Astrocyte of the hippocampus (primary cell): ENCODE measurements at regions not wholly inside any gene's neighbourhood (a gene's known extent, or its start where the extent isn't known, plus 50 kb on each side); places are given as distances from the start of the nearest gene placed in this dataset.

ENCODE experiments used
- DNase-seq: peaks from one replicate; pipeline ENCODE4 v3.0.0; 2011; ENCODE audit warnings: low read depth, low spot score

DNA sequence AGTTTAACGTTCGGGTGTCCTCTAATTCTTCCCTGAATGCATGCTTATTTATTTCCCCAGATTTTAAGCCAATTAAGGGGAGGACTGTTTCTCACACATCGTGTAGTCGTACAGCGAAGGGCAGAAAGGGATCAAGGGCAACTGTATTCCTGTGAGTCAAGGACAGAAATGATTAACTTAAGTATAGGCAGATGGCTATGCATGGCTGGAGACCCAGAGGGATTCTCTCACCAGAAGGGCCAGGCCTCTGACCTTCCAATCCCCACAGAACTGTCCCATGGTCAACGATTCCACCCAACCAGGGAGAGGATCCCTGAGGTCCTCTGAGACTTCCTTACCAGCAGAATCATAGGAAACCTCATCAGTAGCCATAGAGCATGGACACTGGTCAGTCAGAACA lies 161.8 kb upstream of the MAP1B start:
- no peak for DNase-seq

DNA sequence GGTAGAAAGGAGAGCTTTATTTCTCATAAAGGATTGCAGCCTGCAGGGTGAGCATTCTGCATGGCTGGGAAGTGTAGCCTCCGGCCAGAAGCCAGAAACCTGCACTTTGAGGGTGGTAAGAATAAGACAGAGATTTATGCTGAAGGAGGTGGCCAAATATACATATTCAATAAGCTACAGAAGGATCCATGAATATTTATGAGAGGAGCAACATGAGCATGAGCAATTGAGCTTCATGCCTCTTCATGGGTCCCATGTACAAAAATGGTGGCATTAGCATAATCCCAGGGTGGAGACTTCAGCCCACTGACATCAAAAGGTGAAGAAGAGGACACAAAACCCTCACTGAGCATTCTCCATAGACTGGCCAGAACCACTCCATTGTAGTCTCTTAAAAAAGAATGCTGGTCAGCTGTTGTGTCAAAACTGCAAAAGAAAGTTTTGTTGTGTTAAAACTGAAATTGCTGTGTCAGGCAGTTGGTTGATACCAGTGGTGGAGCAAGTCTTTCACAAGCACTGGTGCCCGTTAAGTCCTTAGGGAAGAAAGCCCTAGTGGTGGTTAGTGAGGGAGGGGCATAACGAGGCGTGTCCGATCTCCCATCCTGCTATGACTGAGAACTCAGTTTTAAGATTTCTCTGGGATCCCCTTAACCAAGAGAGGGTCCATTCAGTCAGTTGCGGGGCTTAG lies 160.8 kb upstream of the MAP1B start:
- DNase-seq = no peak

DNA sequence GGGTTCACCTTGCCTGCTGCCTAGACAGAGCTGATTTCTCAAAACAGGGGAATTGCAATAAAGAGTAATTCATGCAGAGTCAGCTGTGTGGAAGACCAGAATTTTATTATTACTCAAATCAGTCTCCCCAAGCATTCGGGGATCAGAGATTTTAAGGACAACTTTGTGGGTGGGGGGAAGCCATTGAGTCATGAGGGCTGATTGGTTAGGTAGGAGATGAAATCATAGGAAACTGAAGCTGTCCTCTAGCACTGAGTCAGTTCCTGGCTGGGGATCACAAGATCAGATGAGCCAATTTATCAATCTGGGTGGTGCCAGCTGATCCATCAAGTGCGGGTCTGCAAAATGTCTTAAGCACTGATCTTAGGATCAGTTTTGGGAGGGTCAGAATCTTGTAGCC lies 159.1 kb upstream of the MAP1B start:
- DNase-seq = no peak

DNA sequence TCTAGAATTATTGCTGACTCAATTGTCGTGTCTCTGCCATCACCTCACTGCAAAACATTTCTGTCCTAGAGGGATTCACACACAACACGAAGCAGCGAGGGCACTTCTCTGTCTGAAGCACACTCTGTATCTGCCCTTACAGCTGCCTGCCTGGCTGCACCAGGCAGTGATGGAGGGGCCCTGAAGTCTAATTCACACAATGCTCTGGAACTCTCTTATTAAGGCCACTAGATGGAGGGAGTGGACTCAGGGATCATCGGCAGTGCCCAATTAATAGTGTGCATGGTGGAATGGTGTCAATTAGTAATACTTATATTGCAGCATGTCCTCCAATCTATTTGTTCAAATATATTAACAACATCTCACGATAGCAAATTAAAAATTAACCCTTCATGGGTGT lies 157.5 kb upstream of the MAP1B start:
- no peak for DNase-seq

DNA sequence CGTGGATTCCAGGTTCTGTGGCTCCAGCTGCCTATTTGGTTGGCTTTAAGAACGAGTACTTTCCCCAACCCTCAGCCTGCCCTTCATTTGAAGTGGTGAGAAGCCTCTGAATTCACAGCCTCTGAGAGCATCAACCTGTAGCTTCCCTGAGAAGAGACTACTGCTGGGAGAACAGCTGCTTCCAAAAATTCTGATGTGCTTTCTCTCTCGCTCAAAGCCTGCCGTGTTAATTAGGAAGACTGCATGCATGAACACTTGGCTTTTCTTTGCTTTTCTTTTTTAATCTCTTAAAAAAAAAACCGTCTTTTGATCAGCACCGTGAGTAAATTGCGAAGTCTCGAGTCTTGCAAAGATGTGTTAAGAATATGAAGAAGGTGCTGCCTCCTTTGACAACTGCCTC lies 153.4 kb upstream of the MAP1B start:
- DNase-seq = no peak

DNA sequence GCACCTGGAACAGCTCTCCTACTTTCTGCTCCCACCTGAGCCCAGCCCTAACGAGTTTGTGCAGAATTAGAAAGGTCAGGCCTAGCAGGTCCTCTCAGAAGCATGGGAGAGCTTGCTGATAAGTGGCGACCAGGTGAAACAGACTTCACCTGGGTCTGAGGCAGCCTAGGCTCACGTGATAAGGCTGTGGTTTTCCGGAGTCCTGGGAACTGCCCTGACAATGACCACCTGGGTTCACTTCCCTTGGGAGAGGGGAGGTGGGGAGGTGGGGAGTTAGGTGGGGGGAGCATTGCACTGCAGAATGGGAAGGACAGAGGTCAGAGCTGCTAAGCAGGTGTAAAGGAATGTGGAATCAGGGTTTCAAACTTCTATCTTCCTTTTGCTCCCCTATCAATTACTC lies 152.9 kb upstream of the MAP1B start:
- no peak for DNase-seq

DNA sequence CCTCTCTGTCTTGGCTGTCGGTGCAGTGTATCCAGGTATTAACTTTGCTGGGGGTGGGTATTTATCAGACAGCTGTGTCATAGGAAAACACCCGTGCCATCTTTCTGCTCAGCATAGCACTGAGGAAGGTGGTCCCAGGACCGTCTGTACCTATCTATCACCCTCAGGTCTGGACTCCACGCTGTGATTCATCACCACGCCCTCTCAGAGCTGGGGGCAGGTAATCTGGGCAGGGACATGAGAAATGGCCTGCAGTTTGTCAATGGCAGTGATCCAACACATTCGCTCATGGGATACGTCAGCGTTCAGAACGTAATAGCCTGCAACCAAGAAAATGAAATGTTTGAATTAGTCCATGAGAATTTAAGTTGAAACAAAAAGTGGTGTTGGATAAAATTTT lies 151.6 kb upstream of the MAP1B start:
- DNase-seq = no peak

DNA sequence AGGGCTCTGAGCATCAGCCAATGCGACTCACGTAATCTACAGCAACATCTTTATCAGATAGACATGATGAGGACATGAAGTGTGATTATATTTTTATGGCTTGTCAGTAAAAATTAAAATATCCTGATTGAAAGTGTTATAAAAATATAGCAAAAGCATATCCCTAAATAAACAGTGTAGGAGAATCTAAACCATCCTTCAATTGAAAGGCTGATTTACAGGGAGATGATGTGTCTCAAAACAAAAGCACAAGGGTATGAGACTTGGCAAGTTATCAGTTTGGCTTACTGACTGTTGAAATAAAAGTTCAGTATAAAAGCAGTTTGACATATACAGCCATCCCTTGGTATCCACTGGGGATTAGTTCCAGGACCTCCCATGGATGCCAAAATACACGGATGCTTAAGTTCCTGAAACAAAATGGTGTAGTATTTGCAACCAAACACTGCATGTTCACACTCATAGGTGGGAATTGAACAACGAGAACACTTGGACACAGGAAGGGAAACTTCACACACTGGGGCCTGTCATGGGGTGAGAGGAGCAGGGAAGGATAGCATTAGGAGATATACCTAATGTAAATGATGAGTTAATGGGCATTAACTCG lies 149.9 kb upstream of the MAP1B start:
- no peak for DNase-seq

DNA sequence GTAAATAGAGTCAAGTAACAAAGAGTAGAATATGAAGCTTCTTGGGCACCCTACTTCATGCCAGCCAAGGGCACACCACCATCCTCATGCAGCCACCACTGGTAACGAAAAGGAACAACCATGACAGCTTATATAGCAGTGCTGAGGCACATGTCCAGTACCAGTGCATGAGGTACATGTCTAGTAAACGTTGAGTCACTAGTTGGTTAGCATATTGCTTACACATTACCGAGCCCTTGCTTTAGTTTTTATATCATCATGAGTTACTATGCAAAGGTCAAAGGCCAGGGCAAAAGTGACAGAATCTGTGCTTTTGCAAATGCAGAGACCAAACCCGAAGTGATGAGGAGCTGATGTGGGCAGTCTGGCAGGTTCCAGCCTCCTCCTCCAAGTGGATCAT lies 147.1 kb upstream of the MAP1B start:
- no peak for DNase-seq

DNA sequence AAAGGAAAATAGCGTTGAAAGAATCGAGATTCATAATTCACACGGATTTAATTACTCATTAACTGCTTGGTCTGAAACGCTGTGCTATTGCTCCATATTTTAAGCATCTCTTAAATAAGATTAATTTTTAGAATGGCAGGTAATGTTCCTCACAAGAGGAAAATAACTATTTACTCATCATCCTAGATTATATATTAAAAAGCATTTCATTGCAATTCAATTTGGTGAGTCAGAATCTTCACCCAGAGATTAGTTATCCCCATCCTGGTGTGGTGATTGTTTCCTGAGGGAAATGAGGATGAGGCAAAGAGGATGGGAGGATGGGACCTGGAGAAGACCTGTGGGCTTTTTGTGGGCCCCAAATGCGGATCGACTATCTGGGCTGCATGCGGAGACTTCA lies 145.5 kb upstream of the MAP1B start:
- no peak for DNase-seq

DNA sequence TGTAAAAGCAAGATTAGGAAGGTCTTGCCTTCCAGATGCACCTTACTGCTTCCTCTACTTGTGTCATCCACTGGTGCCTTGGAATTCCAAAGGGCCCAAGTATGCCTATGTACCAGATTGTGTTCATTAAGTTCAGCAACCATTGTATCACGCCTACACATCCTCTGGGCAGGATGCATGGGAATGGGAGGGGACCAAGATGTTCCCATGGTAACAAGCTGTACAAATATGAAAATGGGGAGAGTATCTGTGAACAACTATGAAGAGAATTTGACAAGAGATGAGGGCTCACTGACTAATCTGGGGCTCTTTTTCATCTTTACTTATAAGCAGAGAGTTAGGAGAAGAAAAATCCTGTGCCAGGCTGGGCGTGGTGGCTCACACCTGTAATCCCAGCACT lies 137.8 kb upstream of the MAP1B start:
- DNase-seq = no peak

DNA sequence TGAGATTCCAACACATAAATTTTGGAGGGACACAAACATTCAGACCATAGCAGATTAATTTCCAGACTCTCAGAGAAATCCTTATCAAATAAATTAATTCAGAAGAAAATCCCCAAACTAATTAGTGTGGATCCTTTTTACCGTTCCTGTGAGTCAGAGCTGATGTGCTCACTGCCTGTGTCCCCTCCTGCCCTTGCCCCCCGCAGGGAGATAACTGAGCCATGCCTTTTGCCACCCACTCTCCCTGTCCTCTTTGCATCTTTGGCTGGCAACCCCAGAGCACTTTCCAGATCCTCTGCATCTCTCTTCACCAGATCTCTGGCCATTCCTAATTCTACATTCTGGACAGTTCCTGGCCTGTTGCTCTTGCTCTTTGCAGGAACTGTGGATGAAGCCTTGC lies 135.4 kb upstream of the MAP1B start:
- DNase-seq = peak; percentile 10

DNA sequence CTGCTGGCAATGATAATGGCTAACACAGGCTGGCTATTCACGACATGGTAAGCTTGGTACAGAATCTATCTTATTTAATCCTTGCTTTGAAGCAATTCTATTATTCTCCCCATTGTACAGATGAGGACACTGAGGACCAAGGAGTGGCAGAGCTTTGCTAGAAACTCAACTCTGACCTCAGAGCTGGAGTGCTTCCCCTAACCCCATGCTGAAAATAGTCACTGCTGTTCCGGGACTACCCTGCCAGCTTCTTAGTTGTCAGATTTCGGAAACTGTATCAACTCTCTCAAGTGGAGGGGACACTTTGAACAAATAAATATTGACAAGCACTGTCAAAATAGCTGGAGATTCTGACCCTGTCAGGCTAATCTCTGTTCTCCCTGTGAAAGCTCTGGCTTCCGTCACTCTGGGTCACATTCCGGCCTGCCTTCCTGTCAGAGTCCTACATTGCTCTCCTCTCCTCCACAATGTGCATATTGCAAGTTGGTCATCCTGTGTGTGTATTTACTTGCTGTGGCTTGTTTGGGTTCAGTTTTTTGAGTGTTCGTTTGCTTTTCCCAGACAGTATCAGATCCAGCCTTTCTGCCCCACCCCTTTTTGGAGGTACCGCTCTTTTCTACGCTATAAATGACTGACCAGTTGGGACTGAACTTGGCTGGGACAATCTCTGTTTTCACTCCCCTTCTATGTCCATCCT lies 134.3 kb upstream of the MAP1B start:
- DNase-seq = no peak

DNA sequence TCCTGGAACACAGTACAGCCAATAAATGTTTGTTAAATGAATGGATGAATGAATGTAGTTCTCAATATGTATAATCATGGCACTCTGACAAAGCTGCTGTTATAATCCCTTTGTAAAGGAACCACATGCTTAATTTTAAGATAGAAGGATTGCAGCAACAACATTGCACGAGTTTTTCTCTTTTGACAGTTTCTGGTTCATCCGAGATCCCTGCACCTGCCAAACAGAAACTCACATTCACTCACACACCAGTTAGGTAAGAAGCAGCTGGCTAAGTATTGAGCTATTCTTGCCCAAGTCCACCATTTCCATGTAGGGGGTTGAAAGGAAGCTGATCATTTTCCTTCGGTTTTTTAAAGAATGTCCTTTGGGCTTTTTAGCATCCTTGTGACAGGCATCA lies 133.7 kb upstream of the MAP1B start:
- no peak for DNase-seq

DNA sequence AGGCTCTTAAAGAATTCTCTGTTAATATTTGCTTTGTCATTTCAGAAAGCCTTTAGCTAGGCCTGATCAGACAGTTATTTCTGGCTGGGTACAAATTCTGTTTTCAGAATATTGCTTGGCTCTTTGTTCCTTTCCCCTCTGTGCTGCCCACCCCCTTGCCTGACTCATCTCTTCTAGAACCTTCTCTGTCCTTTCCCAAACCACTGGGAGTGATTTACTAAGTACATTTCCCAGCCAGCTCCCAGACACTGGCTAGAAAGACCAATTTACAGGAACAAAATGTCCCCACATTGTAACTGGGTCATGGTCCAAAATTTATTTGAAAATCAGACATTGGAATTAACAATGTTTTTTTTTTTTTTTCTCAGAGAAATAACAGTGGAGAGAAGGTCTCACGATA lies 133.1 kb upstream of the MAP1B start:
- peak; percentile 69 for DNase-seq

DNA sequence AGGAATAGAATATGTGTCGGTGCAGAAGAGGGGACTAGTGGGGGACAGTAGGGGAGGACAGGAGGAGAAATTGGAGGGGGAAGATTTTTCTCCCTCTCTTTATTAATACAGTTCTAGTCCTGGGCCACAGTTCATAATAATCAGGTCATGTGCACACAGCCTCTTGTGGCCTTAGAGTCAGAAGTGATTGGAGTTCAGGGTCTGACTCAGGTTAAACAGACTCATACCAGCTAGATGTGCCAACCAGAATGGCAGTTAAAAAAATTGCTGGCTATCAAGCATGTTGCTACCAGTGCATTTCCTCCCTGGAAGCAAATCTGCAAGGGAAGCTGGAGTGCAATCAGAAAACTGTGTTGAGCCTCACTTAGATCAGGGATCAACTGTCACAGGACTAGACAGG lies 132.7 kb upstream of the MAP1B start:
- DNase-seq = peak; percentile 11

DNA sequence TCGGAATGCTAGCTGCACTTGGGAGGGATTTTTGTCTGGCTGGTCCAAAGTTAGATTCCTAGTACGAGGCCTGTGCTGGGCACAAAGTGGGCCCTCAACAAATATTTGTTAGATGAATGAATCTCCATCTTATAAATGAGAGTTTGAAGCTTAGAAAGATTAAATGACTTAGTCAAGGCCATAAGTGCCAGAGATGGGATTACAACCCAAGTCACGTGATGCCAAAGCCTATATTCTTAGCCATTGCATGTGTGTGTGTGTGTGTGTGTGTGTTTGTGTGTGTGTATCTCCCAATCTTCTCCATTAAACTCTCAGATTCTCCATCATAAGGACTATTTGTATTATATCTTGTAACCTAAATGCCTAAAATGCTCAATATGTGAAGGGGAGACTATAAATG lies 130.8 kb upstream of the MAP1B start:
- DNase-seq = no peak

DNA sequence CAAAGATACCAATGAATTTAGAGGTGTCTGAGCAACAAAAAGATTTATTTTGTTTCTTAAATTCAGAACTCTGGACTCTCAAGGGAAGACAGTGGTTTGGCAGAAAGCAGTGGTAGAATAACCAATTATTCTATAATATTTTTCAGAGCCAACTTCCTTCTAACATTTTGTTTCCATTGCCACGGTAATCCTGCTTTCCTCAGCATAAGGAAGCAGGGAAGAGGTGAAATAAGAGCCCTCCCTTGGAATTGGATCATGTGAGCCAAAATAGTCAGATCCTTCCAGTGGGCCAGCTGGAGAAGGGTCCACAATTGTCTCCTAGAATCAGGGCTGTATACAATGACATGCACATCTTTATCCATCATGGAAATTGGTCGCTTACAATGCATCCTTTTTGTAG lies 130.0 kb upstream of the MAP1B start:
- DNase-seq = no peak

DNA sequence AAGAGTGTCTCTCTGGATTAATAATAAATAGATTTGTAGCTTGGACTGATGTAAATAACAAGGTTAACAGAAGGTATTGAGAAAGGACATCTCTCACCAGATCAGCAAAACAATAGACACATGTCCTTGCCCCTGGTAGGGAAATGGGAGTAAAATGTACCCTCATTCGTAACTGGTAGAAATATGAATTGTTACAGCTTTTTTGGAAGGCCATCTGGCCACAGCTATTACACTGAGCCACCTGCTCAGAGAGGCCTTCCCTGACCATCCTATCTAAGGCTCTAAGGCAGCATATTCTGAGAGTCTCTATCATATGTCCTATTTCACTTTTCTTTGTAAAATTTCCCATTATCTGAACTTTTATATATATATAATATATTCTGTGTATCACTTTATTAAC lies 129.1 kb upstream of the MAP1B start:
- DNase-seq = no peak

DNA sequence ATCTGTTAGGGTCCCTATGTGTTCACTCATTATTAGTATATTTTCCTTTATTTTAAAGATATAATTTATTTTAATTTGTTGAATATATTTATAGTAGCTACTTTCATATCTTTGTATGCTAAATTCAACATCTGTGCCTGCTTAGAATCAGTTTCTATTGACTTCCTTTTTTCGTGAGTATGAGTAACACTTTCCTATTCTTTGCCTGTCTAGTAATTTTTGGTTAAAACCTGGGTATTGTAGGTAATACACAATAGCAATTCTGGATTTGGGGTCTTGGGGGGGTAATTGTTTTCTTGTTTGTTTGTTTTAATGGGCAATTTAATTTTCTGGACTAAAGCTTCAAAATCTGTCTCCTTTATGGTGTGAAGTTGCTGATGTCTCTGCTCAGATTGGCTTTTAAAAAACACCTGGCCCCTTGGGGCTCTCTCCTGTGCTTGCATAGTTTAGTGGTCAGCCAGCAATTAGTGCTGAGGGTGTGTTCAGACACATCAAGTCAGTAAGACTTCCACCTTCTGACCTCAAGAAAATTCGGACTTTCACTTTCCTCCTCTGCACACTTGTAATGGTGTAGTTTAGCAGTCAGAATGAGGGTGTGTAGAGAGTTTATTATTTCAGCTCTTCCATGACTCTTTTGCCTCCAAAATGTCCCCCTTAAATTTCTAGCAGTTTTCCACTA lies 124.4 kb upstream of the MAP1B start:
- DNase-seq = no peak

DNA sequence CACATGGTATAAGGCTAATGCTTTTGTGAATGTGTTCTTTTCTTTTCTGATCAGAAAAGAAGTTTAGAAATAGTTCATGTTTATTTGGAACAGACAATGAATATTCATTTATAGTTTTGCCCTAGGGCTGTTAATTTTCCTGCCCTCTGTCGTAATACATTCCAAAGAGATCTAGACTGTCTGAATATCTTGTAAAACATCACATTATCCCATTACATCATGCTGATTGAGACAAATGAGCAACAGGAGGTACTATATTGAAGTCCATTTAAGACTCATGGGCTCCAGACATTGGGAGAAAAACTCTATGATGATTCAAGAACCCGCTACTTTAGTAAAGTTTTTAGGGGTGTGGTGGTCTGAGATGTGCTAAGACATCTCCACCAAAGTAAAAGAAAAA lies 121.2 kb upstream of the MAP1B start:
- DNase-seq = no peak

DNA sequence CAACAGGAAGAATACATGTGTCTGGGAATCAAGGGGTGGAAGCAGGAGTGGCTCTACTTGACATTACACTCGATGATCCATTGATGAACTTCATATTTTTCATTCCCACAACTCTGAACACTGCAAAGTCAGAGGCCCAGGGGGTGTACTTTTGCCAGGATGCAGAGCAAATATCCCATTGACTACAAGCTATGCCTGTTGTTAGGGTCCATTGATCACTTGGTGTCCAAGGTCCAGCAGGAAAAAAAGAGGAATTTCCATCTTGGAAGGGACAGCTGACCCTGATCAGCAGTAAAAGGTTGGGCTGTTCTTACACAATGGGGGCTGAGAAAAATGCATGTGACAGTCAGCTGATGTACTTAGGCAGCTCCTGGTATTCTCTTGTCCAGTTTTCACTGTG lies 118.5 kb upstream of the MAP1B start:
- no peak for DNase-seq

DNA sequence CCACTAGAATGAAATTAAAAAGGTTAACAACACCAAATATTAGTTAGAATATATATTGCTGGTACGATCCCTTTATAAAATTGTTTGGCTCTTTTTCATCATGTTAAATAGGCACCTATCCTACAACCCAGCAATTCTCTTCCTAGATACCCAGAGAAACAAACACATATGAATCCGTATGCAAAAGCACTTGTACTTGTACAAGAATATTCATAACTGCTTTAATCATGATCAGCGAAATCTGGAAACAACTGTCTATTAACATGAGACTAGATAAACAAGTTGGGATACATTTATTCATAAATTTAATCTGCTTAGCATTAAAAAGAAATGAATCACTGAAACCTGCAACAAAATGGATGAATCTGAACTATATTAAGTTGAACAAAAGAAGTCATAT lies 113.7 kb upstream of the MAP1B start:
- no peak for DNase-seq
